ENCODE measurements at regions not wholly inside any gene's neighbourhood (a gene's known extent, or its start where the extent isn't known, plus 50 kb on each side); places are given as distances from the start of the nearest gene placed in this dataset.

DNA sequence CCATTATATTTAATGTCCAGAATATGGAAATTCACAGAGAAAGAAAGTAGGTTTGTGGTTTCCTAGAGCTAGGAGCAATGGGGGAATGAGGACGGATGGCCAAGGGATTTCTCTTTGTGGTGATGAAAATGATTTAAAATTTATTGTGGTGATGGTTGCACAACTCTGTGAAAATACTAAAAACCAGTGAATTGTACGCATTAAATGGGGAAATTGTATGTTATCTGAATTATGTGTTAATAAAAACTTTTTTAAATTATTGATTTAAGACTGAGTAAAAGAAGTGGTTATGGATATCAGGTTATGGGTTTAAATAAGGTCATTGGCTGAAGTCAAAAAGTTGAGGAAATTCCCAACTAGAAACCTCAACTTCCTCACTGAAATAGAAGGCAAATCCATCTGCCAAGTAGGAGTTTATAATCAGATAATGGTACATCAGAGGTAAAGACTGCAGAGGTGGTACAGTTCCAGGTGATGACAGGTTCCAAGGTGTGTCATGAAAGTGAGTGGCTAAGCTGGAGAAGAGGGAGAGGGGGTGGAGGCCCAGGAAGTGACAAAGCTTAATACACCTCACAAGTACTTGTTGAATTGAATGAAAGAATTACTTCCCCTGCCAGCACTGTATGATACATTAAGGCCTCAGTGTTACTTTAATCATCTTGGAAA lies 68.9 kb upstream of the CCDC71L start:
- TF ChIP-seq, protein P1, sequence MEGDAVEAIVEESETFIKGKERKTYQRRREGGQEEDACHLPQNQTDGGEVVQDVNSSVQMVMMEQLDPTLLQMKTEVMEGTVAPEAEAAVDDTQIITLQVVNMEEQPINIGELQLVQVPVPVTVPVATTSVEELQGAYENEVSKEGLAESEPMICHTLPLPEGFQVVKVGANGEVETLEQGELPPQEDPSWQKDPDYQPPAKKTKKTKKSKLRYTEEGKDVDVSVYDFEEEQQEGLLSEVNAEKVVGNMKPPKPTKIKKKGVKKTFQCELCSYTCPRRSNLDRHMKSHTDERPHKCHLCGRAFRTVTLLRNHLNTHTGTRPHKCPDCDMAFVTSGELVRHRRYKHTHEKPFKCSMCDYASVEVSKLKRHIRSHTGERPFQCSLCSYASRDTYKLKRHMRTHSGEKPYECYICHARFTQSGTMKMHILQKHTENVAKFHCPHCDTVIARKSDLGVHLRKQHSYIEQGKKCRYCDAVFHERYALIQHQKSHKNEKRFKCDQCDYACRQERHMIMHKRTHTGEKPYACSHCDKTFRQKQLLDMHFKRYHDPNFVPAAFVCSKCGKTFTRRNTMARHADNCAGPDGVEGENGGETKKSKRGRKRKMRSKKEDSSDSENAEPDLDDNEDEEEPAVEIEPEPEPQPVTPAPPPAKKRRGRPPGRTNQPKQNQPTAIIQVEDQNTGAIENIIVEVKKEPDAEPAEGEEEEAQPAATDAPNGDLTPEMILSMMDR (conservative IDR thresholded peaks at IDR 0.05; ENCODE audit: low read length): no peak
- no peak for TF ChIP-seq EZH2phosphoT487 (IDR thresholded peaks at IDR 0.05; ENCODE audit: borderline replicate concordance)

Data from Loucy (cell line).